ENCODE measurements at regions not wholly inside any gene's neighbourhood (a gene's known extent, or its start where the extent isn't known, plus 50 kb on each side); places are given as distances from the start of the nearest gene placed in this dataset.

GRCh38 chr9:12920437-12920836 is 145.6 kb downstream of the LURAP1L start:
- ATAC-seq = no peak
- no peak for TF ChIP-seq ESRRG (CRISPR knock-in tag; IDR thresholded peaks at IDR 0.05)
- TF ChIP-seq BACH2 (CRISPR knock-in tag; IDR thresholded peaks at IDR 0.05; ENCODE audit: borderline replicate concordance) = no peak
- TF ChIP-seq SNAI2 (CRISPR knock-in tag; IDR thresholded peaks at IDR 0.05) = no peak
- no peak for TF ChIP-seq CSDC2 (CRISPR knock-in tag; IDR thresholded peaks at IDR 0.05)
- no peak for TF ChIP-seq OSR1 (CRISPR knock-in tag; IDR thresholded peaks at IDR 0.05)
- TF ChIP-seq ARNTL (CRISPR knock-in tag; IDR thresholded peaks at IDR 0.05; ENCODE audit: borderline replicate concordance, low read depth) = no peak
- no peak for TF ChIP-seq RARB (CRISPR knock-in tag; IDR thresholded peaks at IDR 0.05)

GRCh38 chr9:12921621-12922020 is 146.8 kb downstream of the LURAP1L start:
- ATAC-seq = no peak

GRCh38 chr9:12922224-12922866 is 147.5 kb downstream of the LURAP1L start:
- TF ChIP-seq ESRRG (CRISPR knock-in tag; IDR thresholded peaks at IDR 0.05) = no peak
- TF ChIP-seq BACH2 (CRISPR knock-in tag; IDR thresholded peaks at IDR 0.05; ENCODE audit: borderline replicate concordance) = no peak
- no peak for ATAC-seq

More at GRCh38 chr9:12921621-12922020, 146.8 kb downstream of the LURAP1L start:
- TF ChIP-seq ZFP30 (CRISPR knock-in tag; IDR thresholded peaks at IDR 0.05) = no peak
- TF ChIP-seq BACH2 (CRISPR knock-in tag; IDR thresholded peaks at IDR 0.05; ENCODE audit: borderline replicate concordance) = no peak
- TF ChIP-seq ISL1 (CRISPR knock-in tag; IDR thresholded peaks at IDR 0.05) = no peak

GRCh38 chr9:12923468-12924009 is 148.7 kb downstream of the LURAP1L start:
- ATAC-seq = peak; percentile 95
- TF ChIP-seq TSHZ2 (CRISPR knock-in tag; IDR thresholded peaks at IDR 0.05) (no peak), ZFP30 (CRISPR knock-in tag; IDR thresholded peaks at IDR 0.05) (no peak), BACH2 (CRISPR knock-in tag; IDR thresholded peaks at IDR 0.05; ENCODE audit: borderline replicate concordance) (no peak), GLIS3 (CRISPR knock-in tag; IDR thresholded peaks at IDR 0.05) (no peak), ZC3H10 (CRISPR knock-in tag; IDR thresholded peaks at IDR 0.05) (no peak), ISL1 (CRISPR knock-in tag; IDR thresholded peaks at IDR 0.05) (no peak), CSRNP3 (CRISPR knock-in tag; IDR thresholded peaks at IDR 0.05) (no peak), PPARA (CRISPR knock-in tag; IDR thresholded peaks at IDR 0.05; ENCODE audit: borderline replicate concordance) (no peak), CREB5 (CRISPR knock-in tag; IDR thresholded peaks at IDR 0.05; ENCODE audit: low read depth) (no peak), ZNF70 (CRISPR knock-in tag; IDR thresholded peaks at IDR 0.05) (no peak), TOX (CRISPR knock-in tag; IDR thresholded peaks at IDR 0.05; ENCODE audit: borderline replicate concordance) (no peak), TCF4 (CRISPR knock-in tag; IDR thresholded peaks at IDR 0.05; ENCODE audit: borderline replicate concordance) (no peak), POU6F1 (CRISPR knock-in tag; IDR thresholded peaks at IDR 0.05; ENCODE audit: borderline replicate concordance, low read depth) (no peak), ZNF8 (CRISPR knock-in tag; IDR thresholded peaks at IDR 0.05) (no peak), OSR1 (CRISPR knock-in tag; IDR thresholded peaks at IDR 0.05) (no peak), CSDC2 (CRISPR knock-in tag; IDR thresholded peaks at IDR 0.05) (no peak)
